ENCODE measurements at regions not wholly inside any gene's neighbourhood (a gene's known extent, or its start where the extent isn't known, plus 50 kb on each side); places are given as distances from the start of the nearest gene placed in this dataset.

- no peaks in the 10 kb centered on the region for H3K4me1 ChIP-seq (ENCODE audit: control insufficient read depth in 2 of 2, insufficient read depth in 2 of 2, low read length in 2 of 2)
- H3K27me3 Mint-ChIP-seq, result no peaks in the 10 kb centered on the region
Observed at GRCh38 chr17:70934835-70935234, 765.5 kb downstream of the KCNJ2 start.

GRCh38 chr17:70936724-70937123, 767.4 kb downstream of the KCNJ2 start:
- H2AFZ ChIP-seq (ENCODE audit: insufficient read depth, low read depth, low read length, poor library complexity, severe bottlenecking), result no peak overlapping the region
- DNase-seq, result no peak
- H3K36me3 ChIP-seq (replicated peaks in 1 of 2; ENCODE audit: control extremely low read depth in 1 of 2, control insufficient read depth in 1 of 2, extremely low read depth in 1 of 2, insufficient read depth in 2 of 2, low read length in 1 of 2), result no peaks in the 10 kb centered on the region
- H3K79me2 ChIP-seq (ENCODE audit: control insufficient read depth, insufficient read depth, low read length), result no peaks in the 10 kb centered on the region
- CTCF ChIA-PET, result no interaction called here
- Mint-ChIP-seq H3K9me3 (ENCODE audit: insufficient read depth) (no peaks in the 10 kb centered on the region), H3K27me3 (no peaks in the 10 kb centered on the region), H3K4me1 (no peaks in the 10 kb centered on the region), H3K27ac (no peak overlapping the region), H3K4me3 (no peak overlapping the region)
- H4K20me1 ChIP-seq (ENCODE audit: control insufficient read depth, insufficient read depth, low read length, poor library complexity, severe bottlenecking), result no peaks in the 10 kb centered on the region
- no peaks in the 10 kb centered on the region for H3K4me1 ChIP-seq (ENCODE audit: control insufficient read depth in 2 of 2, insufficient read depth in 2 of 2, low read length in 2 of 2)
- intact Hi-C loops (cut with micrococcal nuclease), result no loop called here
- H3K4me2 ChIP-seq (replicated peaks; ENCODE audit: low read depth, low read length, poor library complexity, severe bottlenecking), result no peak overlapping the region
- whole genome bisulfite sequencing (ENCODE audit: insufficient coverage), result no CpG with 5 or more reads among the region's 1 CpG
- H3K4me3 ChIP-seq (ENCODE audit: control extremely low read depth in 1 of 5, extremely low read depth in 1 of 5, insufficient read depth in 1 of 5, low read depth in 2 of 5, low read length in 4 of 5), result no peak overlapping the region
- POLR2A ChIA-PET, result no interaction called here
- H3K27ac ChIP-seq (ENCODE audit: low read length in 2 of 2), result no peak overlapping the region
- ATAC-seq (ENCODE audit: low read depth), result no peak
- no peaks in the 10 kb centered on the region for H3K27me3 ChIP-seq (replicated peaks in 1 of 4; ENCODE audit: control extremely low read depth in 1 of 4, control insufficient read depth in 3 of 4, insufficient read depth in 4 of 4, low read length in 3 of 4)
- H3K9me3 ChIP-seq (ENCODE audit: control extremely low read depth in 1 of 3, control insufficient read depth in 2 of 3, insufficient read depth in 1 of 3, low read length in 2 of 3), result no peaks in the 10 kb centered on the region
- H3K9ac ChIP-seq (ENCODE audit: low read length), result no peak overlapping the region
- TF ChIP-seq CTCF (IDR thresholded peaks at IDR 0.05), result no peak
- TF ChIP-seq EZH2 (IDR thresholded peaks at IDR 0.05; ENCODE audit: borderline replicate concordance, insufficient read depth, low read depth, low read length, poor library complexity, severe bottlenecking), result no peak

More at GRCh38 chr17:70934835-70935234, 765.5 kb downstream of the KCNJ2 start:
- Histone ChIP-seq H4K20me1 (ENCODE audit: control insufficient read depth, insufficient read depth, low read length, poor library complexity, severe bottlenecking) (no peaks in the 10 kb centered on the region), H3K79me2 (ENCODE audit: control insufficient read depth, insufficient read depth, low read length) (no peaks in the 10 kb centered on the region), H3K4me3 (ENCODE audit: control extremely low read depth in 1 of 5, extremely low read depth in 1 of 5, insufficient read depth in 1 of 5, low read depth in 2 of 5, low read length in 4 of 5) (no peak overlapping the region), H3K4me2 (replicated peaks; ENCODE audit: low read depth, low read length, poor library complexity, severe bottlenecking) (no peak overlapping the region), H2AFZ (ENCODE audit: insufficient read depth, low read depth, low read length, poor library complexity, severe bottlenecking) (no peak overlapping the region), H3K27me3 (replicated peaks in 1 of 4; ENCODE audit: control extremely low read depth in 1 of 4, control insufficient read depth in 3 of 4, insufficient read depth in 4 of 4, low read length in 3 of 4) (no peaks in the 10 kb centered on the region), H3K9me3 (ENCODE audit: control extremely low read depth in 1 of 3, control insufficient read depth in 2 of 3, insufficient read depth in 1 of 3, low read length in 2 of 3) (no peaks in the 10 kb centered on the region), H3K9ac (ENCODE audit: low read length) (no peak overlapping the region), H3K27ac (ENCODE audit: low read length in 2 of 2) (no peak overlapping the region), H3K36me3 (replicated peaks in 1 of 2; ENCODE audit: control extremely low read depth in 1 of 2, control insufficient read depth in 1 of 2, extremely low read depth in 1 of 2, insufficient read depth in 2 of 2, low read length in 1 of 2) (no peaks in the 10 kb centered on the region)
- H3K9me3 Mint-ChIP-seq (ENCODE audit: insufficient read depth), result no peaks in the 10 kb centered on the region
- ATAC-seq (ENCODE audit: low read depth), result no peak
- intact Hi-C loops (cut with micrococcal nuclease), result no loop called here
- DNase-seq, result no peak
- no peak overlapping the region for H3K27ac Mint-ChIP-seq
- TF ChIP-seq CTCF (IDR thresholded peaks at IDR 0.05), result no peak
- no peak for TF ChIP-seq EZH2 (IDR thresholded peaks at IDR 0.05; ENCODE audit: borderline replicate concordance, insufficient read depth, low read depth, low read length, poor library complexity, severe bottlenecking)
- no peak overlapping the region for H3K4me3 Mint-ChIP-seq
- ChIA-PET POLR2A (no interaction called here), CTCF (no interaction called here)
- H3K4me1 Mint-ChIP-seq, result no peaks in the 10 kb centered on the region

Measured in B cell (primary cell).